ENCODE measurements at regions not wholly inside any gene's neighbourhood (a gene's known extent, or its start where the extent isn't known, plus 50 kb on each side); places are given as distances from the start of the nearest gene placed in this dataset.

DNA sequence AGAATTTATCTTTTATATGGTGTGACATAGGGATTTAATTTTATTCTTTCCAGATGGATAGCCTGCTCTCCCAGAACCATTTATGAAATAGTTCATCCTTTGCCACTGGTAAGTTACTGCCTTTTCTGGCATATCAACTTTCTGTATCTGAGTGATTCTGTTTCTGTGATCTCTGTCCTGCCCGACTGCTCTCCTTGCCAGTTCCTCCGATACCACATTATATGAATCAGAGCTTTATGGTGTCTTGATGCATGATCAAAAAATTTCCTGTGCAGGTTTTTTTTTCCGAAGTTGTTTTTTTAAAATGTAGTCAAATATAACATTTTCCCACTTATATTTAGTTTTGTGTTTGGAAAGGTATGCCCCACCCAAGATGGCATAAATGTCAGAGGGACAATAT, 242.5 kb downstream of the CYP26B1 start:
- H3K36me3 Mint-ChIP-seq = no peaks in the 10 kb centered on the region
- H3K27ac Mint-ChIP-seq = no peak overlapping the region
- H3K4me3 Mint-ChIP-seq = no peak overlapping the region
- intact Hi-C loops (cut with micrococcal nuclease) = no loop called here
- no peak for DNase-seq
- ChIA-PET POLR2A (no interaction called here), CTCF (no interaction called here)
- no peaks in the 10 kb centered on the region for H3K4me1 Mint-ChIP-seq (ENCODE audit: low read depth)
- peaks cover 11% of the 10 kb centered on the region for H3K27me3 Mint-ChIP-seq
- peaks cover 5% of the 10 kb centered on the region for H3K9me3 Mint-ChIP-seq

DNA sequence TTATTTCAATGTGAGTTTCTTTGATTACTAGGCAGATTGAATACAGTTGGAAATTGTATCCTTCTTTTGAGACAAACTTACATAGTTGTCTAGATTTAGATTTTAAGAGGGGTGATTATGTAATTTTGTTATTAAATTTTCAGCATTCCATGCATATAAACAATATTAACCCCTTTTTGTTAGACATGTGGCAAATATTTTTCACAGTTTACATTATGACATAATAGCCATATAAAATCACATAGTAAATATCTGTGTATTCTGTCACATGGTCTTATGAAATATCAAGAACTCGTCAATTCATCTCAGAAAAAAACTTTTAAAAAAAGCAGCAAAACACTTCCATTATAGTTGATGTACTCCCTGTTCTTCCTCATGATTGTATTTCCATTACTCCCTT, 243.8 kb downstream of the CYP26B1 start:
- POLR2A ChIA-PET = no interaction called here
- intact Hi-C loops (cut with micrococcal nuclease) = no loop called here

DNA sequence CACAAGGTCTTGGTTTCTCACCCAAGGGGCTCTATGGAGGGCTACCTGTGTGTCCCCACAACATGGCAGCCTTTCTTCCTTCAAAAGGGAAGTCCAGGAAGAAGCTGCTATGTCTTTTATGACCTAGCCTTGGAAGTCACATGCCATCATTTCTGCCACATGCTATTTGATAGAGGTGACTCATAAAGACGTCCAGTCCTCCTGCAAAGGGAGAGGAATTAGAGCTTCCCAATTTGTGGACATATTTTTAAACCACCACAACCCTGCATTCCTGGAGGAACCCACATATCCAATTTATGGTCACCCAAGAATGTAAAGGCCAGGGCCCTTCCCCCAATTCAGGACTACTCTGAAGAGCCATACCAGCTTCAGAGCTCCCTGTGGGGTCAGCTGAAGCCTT, 246.2 kb downstream of the CYP26B1 start:
- ChIA-PET POLR2A (no interaction called here), CTCF (no interaction called here)
- H3K27ac Mint-ChIP-seq = no peak overlapping the region
- intact Hi-C loops (cut with micrococcal nuclease) = no loop called here
- DNase-seq = no peak
- peaks cover 5% of the 10 kb centered on the region for H3K27me3 Mint-ChIP-seq
- no peaks in the 10 kb centered on the region for H3K4me1 Mint-ChIP-seq (ENCODE audit: low read depth)
- no peaks in the 10 kb centered on the region for H3K36me3 Mint-ChIP-seq
- no peak overlapping the region for H3K4me3 Mint-ChIP-seq
- no peaks in the 10 kb centered on the region for H3K9me3 Mint-ChIP-seq

More for the DNA sequence above, 243.8 kb downstream of the CYP26B1 start:
- Mint-ChIP-seq H3K4me3 (no peak overlapping the region), H3K27me3 (peaks cover 11% of the 10 kb centered on the region), H3K36me3 (no peaks in the 10 kb centered on the region), H3K27ac (no peak overlapping the region), H3K4me1 (ENCODE audit: low read depth) (no peaks in the 10 kb centered on the region), H3K9me3 (no peaks in the 10 kb centered on the region)
- DNase-seq = no peak
- CTCF ChIA-PET = no interaction called here

- H3K9me3 Mint-ChIP-seq = no peaks in the 10 kb centered on the region
- POLR2A ChIA-PET = no interaction called here
Measured at GRCh38 chr2:71898851-71899681, 248.6 kb downstream of the CYP26B1 start.

DNA sequence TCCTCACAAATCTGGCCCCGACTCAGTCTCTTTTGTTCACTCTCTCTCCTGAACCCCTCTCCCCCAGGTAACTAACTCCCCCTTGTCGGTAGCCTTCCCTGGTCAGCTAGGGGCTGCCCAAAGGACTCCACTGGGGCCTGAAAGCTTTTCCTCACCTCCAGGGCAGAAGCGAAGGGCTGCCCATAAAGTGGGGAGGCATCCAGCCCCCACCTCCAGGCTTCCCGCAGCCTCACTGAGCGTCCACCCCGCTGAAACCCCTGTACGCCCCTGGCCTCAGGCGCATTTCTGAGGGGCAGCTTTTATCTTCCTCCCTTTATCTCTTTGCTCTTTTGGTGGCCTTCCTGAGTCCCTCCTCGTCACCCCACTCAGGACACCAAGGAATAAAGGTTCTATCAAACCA, 249.3 kb downstream of the CYP26B1 start:
- POLR2A ChIA-PET = no interaction called here
- Mint-ChIP-seq H3K36me3 (no peaks in the 10 kb centered on the region), H3K4me1 (ENCODE audit: low read depth) (no peaks in the 10 kb centered on the region), H3K4me3 (no peak overlapping the region), H3K27ac (no peak overlapping the region), H3K27me3 (no peaks in the 10 kb centered on the region), H3K9me3 (no peaks in the 10 kb centered on the region)
- no peak for DNase-seq
- CTCF ChIA-PET = no interaction called here
- intact Hi-C loops (cut with micrococcal nuclease) = no loop called here

More at GRCh38 chr2:71898851-71899681, 248.6 kb downstream of the CYP26B1 start:
- no peaks in the 10 kb centered on the region for H3K4me1 Mint-ChIP-seq (ENCODE audit: low read depth)
- no peaks in the 10 kb centered on the region for H3K36me3 Mint-ChIP-seq
- H3K27me3 Mint-ChIP-seq = no peaks in the 10 kb centered on the region
- no peak overlapping the region for H3K27ac Mint-ChIP-seq
- intact Hi-C loops (cut with micrococcal nuclease) = no loop called here
- no peak for DNase-seq
- CTCF ChIA-PET = no interaction called here
- no peak overlapping the region for H3K4me3 Mint-ChIP-seq

GRCh38 chr2:71897836-71898235, 249.8 kb downstream of the CYP26B1 start:
- POLR2A ChIA-PET = no interaction called here
- Mint-ChIP-seq H3K9me3 (no peaks in the 10 kb centered on the region), H3K4me1 (ENCODE audit: low read depth) (no peaks in the 10 kb centered on the region), H3K27me3 (peaks cover 2% of the 10 kb centered on the region), H3K4me3 (no peak overlapping the region), H3K27ac (no peak overlapping the region), H3K36me3 (no peaks in the 10 kb centered on the region)
- intact Hi-C loops (cut with micrococcal nuclease) = no loop called here
- CTCF ChIA-PET = no interaction called here
- DNase-seq = no peak

DNA sequence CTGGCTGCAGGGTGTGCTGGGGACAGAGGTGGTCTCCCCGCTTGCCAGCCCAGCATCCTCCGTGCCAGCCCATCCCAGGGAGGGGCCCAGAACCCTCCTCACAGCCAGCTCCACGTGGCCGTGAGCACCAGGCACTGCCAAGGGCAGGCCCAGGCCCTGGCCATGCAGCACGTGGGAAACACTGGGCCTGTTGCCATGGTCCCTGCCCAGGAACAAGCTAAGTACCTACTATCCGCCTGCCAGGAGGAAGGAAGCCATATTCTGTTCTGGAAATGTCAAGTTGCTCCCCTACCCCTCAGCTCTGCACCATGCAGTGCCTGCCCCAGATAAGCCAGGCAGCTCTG, 250.6 kb downstream of the CYP26B1 start:
- CTCF ChIA-PET = no interaction called here
- no peak overlapping the region for H3K4me3 Mint-ChIP-seq
- no peak overlapping the region for H3K27ac Mint-ChIP-seq
- peaks cover 5% of the 10 kb centered on the region for H3K27me3 Mint-ChIP-seq
- no peaks in the 10 kb centered on the region for H3K4me1 Mint-ChIP-seq (ENCODE audit: low read depth)
- no peaks in the 10 kb centered on the region for H3K36me3 Mint-ChIP-seq
- H3K9me3 Mint-ChIP-seq = no peaks in the 10 kb centered on the region
- intact Hi-C loops (cut with micrococcal nuclease) = no loop called here
- POLR2A ChIA-PET = no interaction called here
- DNase-seq = no peak

- Mint-ChIP-seq H3K4me3 (no peak overlapping the region), H3K4me1 (ENCODE audit: low read depth) (no peaks in the 10 kb centered on the region), H3K27me3 (peaks cover 8% of the 10 kb centered on the region), H3K27ac (no peak overlapping the region), H3K36me3 (no peaks in the 10 kb centered on the region), H3K9me3 (no peaks in the 10 kb centered on the region)
- POLR2A ChIA-PET = no interaction called here
- intact Hi-C loops (cut with micrococcal nuclease) = no loop called here
- no peak for DNase-seq
- CTCF ChIA-PET = no interaction called here
Measured at GRCh38 chr2:71896385-71897136, 251.1 kb downstream of the CYP26B1 start.

DNA sequence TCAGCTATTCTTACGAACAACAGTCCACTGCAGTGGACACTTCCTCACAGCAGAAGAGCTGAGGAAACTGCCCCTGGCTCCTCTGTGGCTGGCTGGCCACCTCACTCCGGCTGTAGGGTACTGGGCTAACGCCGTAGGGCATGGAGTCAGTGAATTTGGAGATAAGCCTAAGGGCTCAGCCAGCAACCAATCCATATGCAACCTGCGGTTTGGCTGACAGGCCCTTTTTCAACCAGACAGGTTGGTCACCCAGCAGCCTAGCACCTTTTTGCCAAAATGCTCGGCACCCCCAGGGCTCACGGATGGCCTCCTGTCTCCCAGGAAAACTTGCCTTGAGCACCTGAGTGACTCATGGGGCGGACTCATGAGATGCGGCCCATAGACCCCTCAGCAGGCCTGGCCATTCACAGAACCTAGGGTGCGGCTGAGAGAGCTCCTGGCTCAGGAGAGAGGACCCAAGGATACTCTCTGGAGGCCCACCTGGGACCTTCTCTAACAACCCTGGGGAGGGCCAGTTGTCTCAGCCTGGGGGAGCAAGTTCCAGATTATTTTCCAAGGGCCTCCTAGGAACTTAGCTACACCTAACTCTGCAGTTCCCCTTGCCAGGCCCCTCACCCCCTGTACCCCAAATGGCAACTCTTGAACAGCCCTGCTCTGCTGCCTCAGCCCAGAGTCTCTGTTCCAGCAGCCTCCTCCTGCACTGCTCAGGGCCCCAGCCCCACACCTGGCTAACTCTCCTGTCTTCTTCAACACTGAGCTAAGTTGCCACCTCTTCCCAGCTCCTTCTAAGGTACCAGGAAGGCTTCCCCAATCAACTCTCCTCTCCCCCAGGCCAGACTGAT, 252.1 kb downstream of the CYP26B1 start:
- intact Hi-C loops (cut with micrococcal nuclease) = no loop called here
- DNase-seq = no peak
- peaks cover 8% of the 10 kb centered on the region for H3K27me3 Mint-ChIP-seq
- H3K27ac Mint-ChIP-seq = no peak overlapping the region
- no peaks in the 10 kb centered on the region for H3K4me1 Mint-ChIP-seq (ENCODE audit: low read depth)
- ChIA-PET CTCF (no interaction called here), POLR2A (no interaction called here)
- H3K4me3 Mint-ChIP-seq = no peak overlapping the region
- no peaks in the 10 kb centered on the region for H3K36me3 Mint-ChIP-seq
- no peaks in the 10 kb centered on the region for H3K9me3 Mint-ChIP-seq

GRCh38 chr2:71894261-71894660, 253.4 kb downstream of the CYP26B1 start:
- Mint-ChIP-seq H3K36me3 (no peaks in the 10 kb centered on the region), H3K9me3 (no peaks in the 10 kb centered on the region), H3K4me3 (no peak overlapping the region), H3K27me3 (peaks cover 8% of the 10 kb centered on the region), H3K27ac (no peak overlapping the region), H3K4me1 (ENCODE audit: low read depth) (no peaks in the 10 kb centered on the region)
- intact Hi-C loops (cut with micrococcal nuclease) = no loop called here
- ChIA-PET CTCF (no interaction called here), POLR2A (no interaction called here)
- DNase-seq = no peak

DNA sequence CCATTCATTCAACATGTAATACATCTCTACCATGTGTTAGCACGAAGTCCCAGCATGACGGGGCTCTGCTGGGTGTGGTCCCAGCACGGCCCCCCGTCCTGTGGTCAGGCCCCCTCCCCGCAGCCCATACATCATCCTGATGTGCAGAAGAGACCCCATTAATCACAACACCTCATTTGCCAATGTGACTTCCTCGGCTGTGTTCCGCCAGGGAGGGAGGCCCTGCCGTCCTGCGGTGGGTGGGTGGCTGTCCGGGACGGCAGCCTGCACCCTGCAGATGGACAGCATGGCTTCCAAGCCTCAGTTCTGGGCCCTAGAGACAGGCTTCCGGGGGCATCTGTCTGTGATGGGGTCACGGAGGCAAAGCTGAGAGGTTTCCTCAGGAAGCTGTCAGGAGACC, 254.0 kb downstream of the CYP26B1 start:
- no peak for DNase-seq
- peaks cover 8% of the 10 kb centered on the region for H3K27me3 Mint-ChIP-seq
- H3K9me3 Mint-ChIP-seq = no peaks in the 10 kb centered on the region
- CTCF ChIA-PET = no interaction called here
- no peaks in the 10 kb centered on the region for H3K4me1 Mint-ChIP-seq (ENCODE audit: low read depth)
- H3K36me3 Mint-ChIP-seq = no peaks in the 10 kb centered on the region
- POLR2A ChIA-PET = no interaction called here
- intact Hi-C loops (cut with micrococcal nuclease) = no loop called here
- no peak overlapping the region for H3K4me3 Mint-ChIP-seq
- no peak overlapping the region for H3K27ac Mint-ChIP-seq

DNA sequence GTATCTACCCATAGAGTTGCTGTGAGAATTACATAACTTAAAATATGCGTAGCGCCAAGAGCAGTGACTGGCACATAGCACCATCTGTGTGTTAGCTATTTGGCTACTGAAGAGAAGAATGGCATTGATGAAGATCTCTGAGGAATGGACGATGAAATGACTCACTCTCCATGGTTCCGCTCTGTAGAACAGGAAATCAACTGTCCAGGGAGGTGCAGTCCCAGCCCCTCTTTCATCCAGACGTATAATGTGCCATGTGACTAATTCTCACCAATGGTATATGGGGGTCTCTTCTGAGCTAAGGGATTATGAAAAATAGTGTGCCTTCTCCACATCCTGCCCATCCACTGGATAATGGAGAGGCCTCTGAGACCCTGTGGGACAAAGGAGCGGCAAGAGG, 254.8 kb downstream of the CYP26B1 start:
- no peak for DNase-seq
- intact Hi-C loops (cut with micrococcal nuclease) = no loop called here
- CTCF ChIA-PET = interaction anchor here (0.7 kb wide), 1 partner anchor 30 kb away, joined by 3 read pairs; no protein-coding TSS in a partner anchor
- Mint-ChIP-seq H3K36me3 (no peaks in the 10 kb centered on the region), H3K9me3 (no peaks in the 10 kb centered on the region), H3K27me3 (peaks cover 10% of the 10 kb centered on the region), H3K4me1 (ENCODE audit: low read depth) (no peaks in the 10 kb centered on the region), H3K27ac (no peak overlapping the region), H3K4me3 (no peak overlapping the region)
- POLR2A ChIA-PET = no interaction called here

Measured in activated CD4-positive, alpha-beta memory T cell treated with anti-CD3 and anti-CD28 coated beads for 36 hours (primary cell).